WTC11 (cell line): ENCODE measurements at regions not wholly inside any gene's neighbourhood (a gene's known extent, or its start where the extent isn't known, plus 50 kb on each side); places are given as distances from the start of the nearest gene placed in this dataset.
"Not testable (repeated sequence)": the region's sequence is repeated elsewhere in the genome, so short reads cannot be mapped to it uniquely, and the experiment has no call there.

Experiments
- SP1 ChIP-seq: sonication (generic); formaldehyde crosslinking; conservative IDR thresholded peaks from 2 replicates; pipeline ENCODE4 v1.8.1; 2022; ENCODE audit warnings: missing genetic modification reagents
- TEAD4 ChIP-seq: sonication (generic); formaldehyde crosslinking; IDR thresholded peaks from 2 replicates; pipeline ENCODE4 v1.8.0; 2022; ENCODE audit warnings: mild to moderate bottlenecking, missing genetic modification reagents
- ZNF121 ChIP-seq: sonication (generic); formaldehyde crosslinking; IDR thresholded peaks from 2 replicates; pipeline ENCODE4 v1.8.0; 2023; ENCODE audit warnings: missing genetic modification reagents
- TF ChIP-seq, protein P1 (sequence below): sonication (generic); formaldehyde crosslinking; IDR thresholded peaks from 2 replicates; pipeline ENCODE4 v1.8.1; 2022; ENCODE audit warnings: low read depth, missing genetic modification reagents, borderline replicate concordance

DNA sequence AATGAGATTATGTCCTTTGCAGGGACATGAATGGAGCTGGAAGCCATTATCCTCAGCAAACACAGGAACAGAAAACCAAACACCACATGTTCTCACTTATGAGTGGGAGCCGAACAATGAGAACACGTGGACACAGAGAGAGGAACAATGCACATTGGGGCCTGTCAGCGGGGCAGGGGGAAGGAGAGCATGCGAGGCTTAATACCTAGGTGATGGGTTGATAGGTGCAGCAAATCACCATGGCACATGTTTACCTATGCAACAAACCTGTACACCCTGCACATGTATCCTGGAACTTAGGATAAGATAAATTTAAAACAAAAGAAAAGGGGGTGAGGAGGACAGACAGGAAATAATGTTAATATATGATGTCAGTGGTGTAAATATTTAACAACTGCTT, 53.0 kb upstream of the PELI2 start:
- TF ChIP-seq TEAD4 (CRISPR knock-in tag); ZNF121; SP1 (CRISPR knock-in tag): not testable (repeated sequence)
- TF ChIP-seq, protein P1, sequence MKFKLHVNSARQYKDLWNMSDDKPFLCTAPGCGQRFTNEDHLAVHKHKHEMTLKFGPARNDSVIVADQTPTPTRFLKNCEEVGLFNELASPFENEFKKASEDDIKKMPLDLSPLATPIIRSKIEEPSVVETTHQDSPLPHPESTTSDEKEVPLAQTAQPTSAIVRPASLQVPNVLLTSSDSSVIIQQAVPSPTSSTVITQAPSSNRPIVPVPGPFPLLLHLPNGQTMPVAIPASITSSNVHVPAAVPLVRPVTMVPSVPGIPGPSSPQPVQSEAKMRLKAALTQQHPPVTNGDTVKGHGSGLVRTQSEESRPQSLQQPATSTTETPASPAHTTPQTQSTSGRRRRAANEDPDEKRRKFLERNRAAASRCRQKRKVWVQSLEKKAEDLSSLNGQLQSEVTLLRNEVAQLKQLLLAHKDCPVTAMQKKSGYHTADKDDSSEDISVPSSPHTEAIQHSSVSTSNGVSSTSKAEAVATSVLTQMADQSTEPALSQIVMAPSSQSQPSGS (CRISPR knock-in tag) = not testable (repeated sequence)
